HEK293 (cell line): ENCODE measurements at regions not wholly inside any gene's neighbourhood (a gene's known extent, or its start where the extent isn't known, plus 50 kb on each side); places are given as distances from the start of the nearest gene placed in this dataset.

Source experiments
- CTCF ChIA-PET: fragments of 350-600 bp; formaldehyde crosslinking; extraction: SDS; loops from one replicate; lab custom pipeline; 2021; ENCODE audit warnings: antibody characterized with exemption; lab: Yijun Ruan, JAX
- POLR2A ChIA-PET: fragments of 300-600 bp; formaldehyde crosslinking; extraction: SDS; loops from one replicate; lab custom pipeline; 2020; ENCODE audit warnings: antibody characterized with exemption, inconsistent platforms; lab: Yijun Ruan, JAX
- H3K27ac ChIP-seq: fragments of 200-500 bp; sonication (Bioruptor generic); 2 replicates; pipeline ENCODE4 v1.5.1; 2014; ENCODE audit warnings: low read depth, low read length, control low read depth, inconsistent platforms; ENCODE audit errors: extremely low read depth
- H3K36me3 ChIP-seq, 2 experiments: fragments of 200-500 bp in 1 of 2; sonication (Bioruptor generic) in 1 of 2; 1 replicate in 1 of 2; 2 replicates in 1 of 2; pipeline ENCODE4 v1.5.1; 2014 to 2017; ENCODE audit warnings: inconsistent platforms in 2 of 2, low read length in 2 of 2; ENCODE audit not compliant: control insufficient read depth in 2 of 2, insufficient read depth in 1 of 2
- H3K4me1 ChIP-seq: fragments of 200-500 bp; sonication (Bioruptor generic); 2 replicates; pipeline ENCODE4 v1.5.1; 2014; ENCODE audit warnings: mild to moderate bottlenecking, low read length, inconsistent platforms; ENCODE audit not compliant: control insufficient read depth, insufficient read depth
- H3K4me3 ChIP-seq: 2 replicates; pipeline ENCODE4 v1.5.1; 2011; ENCODE audit warnings: low read depth, mild to moderate bottlenecking, control low read depth, low read length, moderate library complexity
- H3K9me3 ChIP-seq: fragments of 200-500 bp; sonication (Bioruptor generic); 2 replicates; pipeline ENCODE4 v1.5.1; 2014; ENCODE audit warnings: low read depth, low read length, inconsistent platforms; ENCODE audit not compliant: control insufficient read depth, insufficient read depth
- KLF7 ChIP-seq: fragments of 450-650 bp; formaldehyde crosslinking; IDR thresholded peaks from 2 replicates; pipeline ENCODE4 v1.5.1; 2016; ENCODE audit warnings: missing biosample characterization, missing genetic modification characterization, borderline replicate concordance
- MZF1 ChIP-seq: fragments of 450-650 bp; formaldehyde crosslinking; IDR thresholded peaks from 2 replicates; pipeline ENCODE4 v1.5.1; 2017; ENCODE audit warnings: missing biosample characterization, missing genetic modification characterization, borderline replicate concordance
- PRDM2 ChIP-seq: fragments of 450-650 bp; formaldehyde crosslinking; IDR thresholded peaks from 2 replicates; pipeline ENCODE4 v1.5.1; 2016; ENCODE audit warnings: missing biosample characterization, missing genetic modification characterization, borderline replicate concordance
- WT1 ChIP-seq: fragments of 450-650 bp; formaldehyde crosslinking; IDR thresholded peaks from 2 replicates; pipeline ENCODE4 v1.5.1; 2016; ENCODE audit warnings: missing biosample characterization, missing genetic modification characterization
- ZBTB11 ChIP-seq: fragments of 450-650 bp; formaldehyde crosslinking; conservative IDR thresholded peaks from 2 replicates; pipeline ENCODE4 v1.5.1; 2016; ENCODE audit warnings: low read depth, missing biosample characterization, missing genetic modification characterization
- ZBTB49 ChIP-seq: fragments of 450-650 bp; formaldehyde crosslinking; IDR thresholded peaks from 2 replicates; pipeline ENCODE4 v1.5.1; 2016; ENCODE audit warnings: missing biosample characterization, missing genetic modification characterization, low read depth
- ZNF132 ChIP-seq: fragments of 450-650 bp; formaldehyde crosslinking; IDR thresholded peaks from 2 replicates; pipeline ENCODE4 v1.5.1; 2017; ENCODE audit warnings: missing biosample characterization, missing genetic modification characterization, borderline replicate concordance
- ZNF157 ChIP-seq: fragments of 450-650 bp; formaldehyde crosslinking; IDR thresholded peaks from 2 replicates; pipeline ENCODE4 v1.5.1; 2016; ENCODE audit warnings: missing biosample characterization, missing genetic modification characterization
- ZNF184 ChIP-seq: fragments of 450-650 bp; IDR thresholded peaks from 2 replicates; pipeline ENCODE4 v1.5.1; 2018; ENCODE audit warnings: missing biosample characterization, mild to moderate bottlenecking, missing genetic modification characterization
- ZNF223 ChIP-seq: fragments of 450-650 bp; formaldehyde crosslinking; IDR thresholded peaks from 2 replicates; pipeline ENCODE4 v1.5.1; 2016; ENCODE audit warnings: missing biosample characterization, missing genetic modification characterization
- ZNF292 ChIP-seq: fragments of 450-650 bp; formaldehyde crosslinking; IDR thresholded peaks from 2 replicates; pipeline ENCODE4 v1.5.1; 2016; ENCODE audit warnings: low read depth, missing biosample characterization, missing genetic modification characterization, borderline replicate concordance
- ZNF324 ChIP-seq: fragments of 450-650 bp; formaldehyde crosslinking; IDR thresholded peaks from 2 replicates; pipeline ENCODE4 v1.5.1; 2016; ENCODE audit warnings: missing biosample characterization, missing genetic modification characterization
- ZNF350 ChIP-seq: fragments of 450-650 bp; formaldehyde crosslinking; IDR thresholded peaks from 2 replicates; pipeline ENCODE4 v1.5.0; 2017; ENCODE audit warnings: missing biosample characterization, mild to moderate bottlenecking, missing genetic modification characterization
- ZNF37A ChIP-seq: fragments of 450-650 bp; IDR thresholded peaks from 2 replicates; pipeline ENCODE4 v1.5.1; 2018; ENCODE audit warnings: missing biosample characterization, missing genetic modification characterization
- ZNF785 ChIP-seq: fragments of 450-650 bp; formaldehyde crosslinking; IDR thresholded peaks from 2 replicates; pipeline ENCODE4 v1.5.1; 2016; ENCODE audit warnings: missing biosample characterization, missing genetic modification characterization
- ZNF792 ChIP-seq: fragments of 450-650 bp; formaldehyde crosslinking; IDR thresholded peaks from 2 replicates; pipeline ENCODE4 v1.5.1; 2016; ENCODE audit warnings: missing biosample characterization, missing genetic modification characterization
- ZSCAN18 ChIP-seq: fragments of 450-650 bp; formaldehyde crosslinking; IDR thresholded peaks from 2 replicates; pipeline ENCODE4 v1.5.1; 2016; ENCODE audit warnings: missing biosample characterization, missing genetic modification characterization

GRCh38 chr4:26071688-26072087 lies 157.7 kb downstream of the SMIM20 start:
- H3K27ac ChIP-seq, result no peak overlapping the region
- H3K4me3 ChIP-seq, result no peak overlapping the region
- CTCF ChIA-PET, result interaction anchor here (0.6 kb wide), 1 partner anchor 52 kb away, joined by 3 read pairs; no protein-coding TSS in a partner anchor
- H3K9me3 ChIP-seq, result no peaks in the 10 kb centered on the region
- no peak for TF ChIP-seq ZNF184 (tag by site-specific recombination)
- no peak for TF ChIP-seq ZSCAN18 (tag by site-specific recombination)
- TF ChIP-seq ZBTB49 (tag by site-specific recombination), result no peak
- TF ChIP-seq ZNF157 (tag by site-specific recombination), result no peak
- TF ChIP-seq MZF1 (tag by site-specific recombination), result no peak
- TF ChIP-seq ZNF324 (tag by site-specific recombination), result no peak
- TF ChIP-seq PRDM2 (tag by site-specific recombination), result no peak
- no peak for TF ChIP-seq WT1
- TF ChIP-seq ZNF292 (tag by site-specific recombination), result no peak
- TF ChIP-seq ZNF37A (tag by site-specific recombination), result no peak
- TF ChIP-seq ZNF350, result no peak
- TF ChIP-seq ZBTB11 (tag by site-specific recombination), result no peak
- no peak for TF ChIP-seq ZNF785 (tag by site-specific recombination)
- no peak for TF ChIP-seq ZNF132 (tag by site-specific recombination)
- TF ChIP-seq ZNF223, result no peak
- TF ChIP-seq KLF7, result no peak
- TF ChIP-seq ZNF792 (tag by site-specific recombination), result no peak
- TF ChIP-seq, all 188 proteins: peak for 0
- H3K36me3 ChIP-seq, result no peaks in the 10 kb centered on the region
- POLR2A ChIA-PET, result no interaction called here
- no peaks in the 10 kb centered on the region for H3K4me1 ChIP-seq
